CD4-positive, alpha-beta T cell (primary cell): ENCODE measurements at regions not wholly inside any gene's neighbourhood (a gene's known extent, or its start where the extent isn't known, plus 50 kb on each side); places are given as distances from the start of the nearest gene placed in this dataset.

Experiments used
- ATAC-seq: fragments of 200-7000 bp; cut with Tn5 transposase; one replicate; pipeline ENCODE4 v1.10.0; 2022; ENCODE audit warnings: mild to moderate bottlenecking; ENCODE audit not compliant: poor library complexity
- CTCF ChIA-PET: fragments of 350-600 bp; sonication (Branson Sonifier 250); formaldehyde crosslinking; loops from one replicate; lab custom pipeline; 2021; ENCODE audit warnings: antibody characterized with exemption, inconsistent platforms; lab: Charles Lee
- POLR2A ChIA-PET: fragments of 350-600 bp; sonication (Branson Sonifier 250); formaldehyde crosslinking; loops from one replicate; lab custom pipeline; 2021; ENCODE audit warnings: antibody characterized with exemption, inconsistent platforms; lab: Charles Lee
- DNase-seq, 14 experiments: peaks; one replicate each; pipeline ENCODE4 v3.0.0-alpha.2; 2013 to 2020; ENCODE audit warnings: mixed read lengths in 2 of 14
- H3K27ac ChIP-seq, 2 donors: one replicate each; pipeline versions ENCODE4 v1.5.1 to v1.7.0; 2013; ENCODE audit warnings: low read length in 2 of 2, low read depth in 1 of 2, mild to moderate bottlenecking in 1 of 2
- H3K27me3 ChIP-seq, 2 experiments: 1 replicate in 1 of 2; 2 replicates in 1 of 2; pipeline versions ENCODE4 v1.6.1 to v1.7.0; 2013; ENCODE audit warnings: low read length in 2 of 2, control low read depth in 1 of 2, mild to moderate bottlenecking in 1 of 2, moderate library complexity in 1 of 2; ENCODE audit not compliant: insufficient read depth in 2 of 2, control insufficient read depth in 1 of 2
- H3K36me3 ChIP-seq: one replicate; pipeline ENCODE4 v1.6.1; 2013; ENCODE audit warnings: low read length, control low read depth; ENCODE audit not compliant: insufficient read depth
- H3K4me1 ChIP-seq: one replicate; pipeline ENCODE4 v1.6.1; 2013; ENCODE audit warnings: low read length, control low read depth; ENCODE audit not compliant: insufficient read depth
- H3K4me3 ChIP-seq: one replicate; pipeline ENCODE4 v1.5.1; 2013; ENCODE audit warnings: mild to moderate bottlenecking, low read length, moderate library complexity
- H3K9me3 ChIP-seq, 2 experiments: 1 replicate in 1 of 2; 2 replicates in 1 of 2; pipeline versions ENCODE4 v1.6.1 to v1.7.0; 2013; ENCODE audit warnings: low read length in 2 of 2, mild to moderate bottlenecking in 2 of 2, control low read depth in 1 of 2, moderate library complexity in 1 of 2; ENCODE audit not compliant: control insufficient read depth in 1 of 2, insufficient read depth in 1 of 2
- H3K27ac Mint-ChIP-seq: one replicate; pipeline ENCODE4 v1.8.0; 2020; ENCODE audit warnings: mixed read lengths
- H3K27me3 Mint-ChIP-seq: one replicate; pipeline ENCODE4 v1.8.0; 2021; ENCODE audit warnings: mixed read lengths
- H3K36me3 Mint-ChIP-seq: one replicate; pipeline ENCODE4 v1.8.0; 2021; ENCODE audit warnings: low read depth, mixed read lengths
- H3K4me1 Mint-ChIP-seq: one replicate; pipeline ENCODE4 v1.8.0; 2021; ENCODE audit warnings: low read depth, mixed read lengths
- H3K4me3 Mint-ChIP-seq: one replicate; pipeline ENCODE4 v1.8.0; 2020; ENCODE audit warnings: mild to moderate bottlenecking, mixed read lengths
- H3K9me3 Mint-ChIP-seq: one replicate; pipeline ENCODE4 v1.8.0; 2020; ENCODE audit warnings: mixed read lengths
- intact Hi-C, 2 experiments: fragments of 100-400 bp; cut with DNase I in 1 of 2; cut with micrococcal nuclease in 1 of 2; formaldehyde crosslinking; loops; one replicate each; pipeline versions ENCODE4 v1.15.1 to v1.9.0; 2023 to 2025; cut with DNase I, micrococcal nuclease
- TF ChIP-seq, protein P1 (sequence below): fragments of 200-600 bp; IDR thresholded peaks from one replicate; pipeline ENCODE4 v1.8.0; 2022; ENCODE audit warnings: antibody characterized with exemption, mild to moderate bottlenecking

DNA sequence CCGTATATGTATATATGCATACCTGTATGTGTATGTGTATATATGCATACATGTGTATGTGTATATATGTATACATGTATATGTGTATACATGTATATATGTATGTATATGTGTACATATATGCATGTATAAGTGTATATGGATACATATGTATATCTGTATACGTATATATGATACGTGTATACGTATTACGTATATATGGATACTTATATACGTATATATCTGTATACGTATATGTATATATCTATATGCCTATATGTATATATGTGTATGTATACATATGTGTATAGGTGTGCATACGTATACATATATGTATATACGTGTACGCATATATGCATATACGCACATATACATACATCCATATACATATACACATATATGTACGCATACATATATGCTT, 681.6 kb upstream of the ANO3 start:
- POLR2A ChIA-PET: no interaction called here
- no peaks in the 10 kb centered on the region for H3K36me3 ChIP-seq
- Mint-ChIP-seq H3K27ac (no peak overlapping the region), H3K4me1 (no peaks in the 10 kb centered on the region), H3K27me3 (no peaks in the 10 kb centered on the region), H3K36me3 (no peaks in the 10 kb centered on the region), H3K4me3 (no peak overlapping the region), H3K9me3 (peaks cover 2% of the 10 kb centered on the region)
- TF ChIP-seq, protein P1, sequence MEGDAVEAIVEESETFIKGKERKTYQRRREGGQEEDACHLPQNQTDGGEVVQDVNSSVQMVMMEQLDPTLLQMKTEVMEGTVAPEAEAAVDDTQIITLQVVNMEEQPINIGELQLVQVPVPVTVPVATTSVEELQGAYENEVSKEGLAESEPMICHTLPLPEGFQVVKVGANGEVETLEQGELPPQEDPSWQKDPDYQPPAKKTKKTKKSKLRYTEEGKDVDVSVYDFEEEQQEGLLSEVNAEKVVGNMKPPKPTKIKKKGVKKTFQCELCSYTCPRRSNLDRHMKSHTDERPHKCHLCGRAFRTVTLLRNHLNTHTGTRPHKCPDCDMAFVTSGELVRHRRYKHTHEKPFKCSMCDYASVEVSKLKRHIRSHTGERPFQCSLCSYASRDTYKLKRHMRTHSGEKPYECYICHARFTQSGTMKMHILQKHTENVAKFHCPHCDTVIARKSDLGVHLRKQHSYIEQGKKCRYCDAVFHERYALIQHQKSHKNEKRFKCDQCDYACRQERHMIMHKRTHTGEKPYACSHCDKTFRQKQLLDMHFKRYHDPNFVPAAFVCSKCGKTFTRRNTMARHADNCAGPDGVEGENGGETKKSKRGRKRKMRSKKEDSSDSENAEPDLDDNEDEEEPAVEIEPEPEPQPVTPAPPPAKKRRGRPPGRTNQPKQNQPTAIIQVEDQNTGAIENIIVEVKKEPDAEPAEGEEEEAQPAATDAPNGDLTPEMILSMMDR: no peak
- CTCF ChIA-PET: no interaction called here
- no peak overlapping the region for H3K4me3 ChIP-seq
- H3K27ac ChIP-seq: no peak overlapping the region
- intact Hi-C loops: no loop called here
- DNase-seq: no peak
- H3K9me3 ChIP-seq: peaks cover 0 to 4% of the 10 kb centered on the region in 2 experiments
- no peak for ATAC-seq
- no peaks in the 10 kb centered on the region for H3K4me1 ChIP-seq
- no peaks in the 10 kb centered on the region for H3K27me3 ChIP-seq

DNA sequence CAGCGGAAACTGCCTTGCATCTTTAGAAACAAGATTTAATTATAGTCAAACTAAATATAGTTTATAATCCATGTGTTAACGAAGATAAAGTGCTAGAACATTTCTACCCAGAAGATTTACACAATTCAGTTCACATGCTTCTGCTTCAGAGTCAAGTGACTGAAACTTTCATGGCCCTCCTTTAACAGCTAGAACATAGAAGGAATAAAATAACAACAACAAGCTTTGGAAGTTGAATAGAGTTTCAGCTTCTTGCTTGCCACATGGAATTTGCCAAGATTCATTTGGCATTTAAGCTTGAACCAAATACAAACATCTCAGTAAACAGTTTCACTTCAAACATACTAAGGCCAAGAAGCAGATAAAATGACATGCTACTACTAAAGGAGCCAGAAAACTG, 676.3 kb upstream of the ANO3 start:
- H3K27ac ChIP-seq: no peak overlapping the region
- ChIA-PET POLR2A (no interaction called here), CTCF (no interaction called here)
- H3K36me3 ChIP-seq: no peaks in the 10 kb centered on the region
- H3K4me1 ChIP-seq: no peaks in the 10 kb centered on the region
- Mint-ChIP-seq H3K4me1 (no peaks in the 10 kb centered on the region), H3K9me3 (peaks cover 5% of the 10 kb centered on the region), H3K36me3 (no peaks in the 10 kb centered on the region), H3K27me3 (no peaks in the 10 kb centered on the region), H3K27ac (no peak overlapping the region), H3K4me3 (no peak overlapping the region)
- ATAC-seq (no peak), DNase-seq (no peak)
- TF ChIP-seq, protein P1: no peak
- intact Hi-C loops: no loop called here
- no peaks in the 10 kb centered on the region for H3K27me3 ChIP-seq
- no peaks in the 10 kb centered on the region for H3K9me3 ChIP-seq
- H3K4me3 ChIP-seq: no peak overlapping the region

DNA sequence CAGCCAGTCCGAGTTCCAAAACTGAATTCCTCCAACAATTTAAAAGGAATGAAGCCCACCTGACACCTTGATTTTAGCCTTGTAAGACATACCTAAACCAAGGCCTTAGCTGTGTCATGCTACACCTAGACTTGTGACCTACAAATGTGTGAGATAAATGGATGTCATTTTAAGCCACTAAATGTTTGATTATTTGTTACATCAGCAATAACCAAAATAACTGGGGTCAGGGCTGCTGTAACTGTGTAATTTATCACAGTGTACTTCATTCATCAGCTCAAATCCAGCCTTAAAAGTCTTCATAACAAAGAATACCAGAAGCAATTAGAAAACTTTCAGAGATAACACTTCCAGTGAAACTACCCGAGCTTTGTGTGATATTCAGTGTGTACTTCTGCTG, 673.0 kb upstream of the ANO3 start:
- Mint-ChIP-seq H3K36me3 (no peaks in the 10 kb centered on the region), H3K9me3 (peaks cover 10% of the 10 kb centered on the region), H3K4me1 (no peaks in the 10 kb centered on the region), H3K4me3 (no peak overlapping the region), H3K27ac (no peak overlapping the region), H3K27me3 (no peaks in the 10 kb centered on the region)
- Histone ChIP-seq H3K27me3 (no peaks in the 10 kb centered on the region), H3K36me3 (no peaks in the 10 kb centered on the region), H3K4me3 (no peak overlapping the region), H3K27ac (no peak overlapping the region), H3K9me3 (no peaks in the 10 kb centered on the region), H3K4me1 (no peaks in the 10 kb centered on the region)
- intact Hi-C loops: no loop called here
- ATAC-seq (no peak), DNase-seq (no peak)
- ChIA-PET CTCF (no interaction called here), POLR2A (no interaction called here)
- TF ChIP-seq, protein P1: no peak
